ENCODE measurements at regions not wholly inside any gene's neighbourhood (a gene's known extent, or its start where the extent isn't known, plus 50 kb on each side); places are given as distances from the start of the nearest gene placed in this dataset.

DNA sequence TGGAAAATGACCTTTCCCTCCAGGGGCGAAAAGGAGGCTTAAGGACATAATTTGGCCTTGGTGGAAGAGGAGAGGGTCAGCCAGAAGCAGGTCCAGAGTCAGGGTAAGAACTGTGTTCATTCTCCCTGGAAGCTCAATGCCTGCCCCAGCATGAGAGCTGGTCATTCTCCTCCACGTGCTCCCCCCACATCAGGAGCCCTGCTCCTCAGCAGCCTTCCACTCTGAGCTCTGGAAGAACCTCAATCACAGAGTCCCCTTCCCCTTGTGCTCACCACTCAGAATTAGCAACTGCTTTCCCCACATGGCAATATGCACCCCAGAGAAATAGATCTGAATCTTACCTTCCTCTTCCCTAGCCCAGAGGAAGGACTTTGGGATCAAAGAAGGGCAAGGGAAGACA, 115.4 kb downstream of the TMEM200C start:
- no peak for TF ChIP-seq EZH2 (IDR thresholded peaks at IDR 0.05; ENCODE audit: low read length)
- TF ChIP-seq, protein P1, sequence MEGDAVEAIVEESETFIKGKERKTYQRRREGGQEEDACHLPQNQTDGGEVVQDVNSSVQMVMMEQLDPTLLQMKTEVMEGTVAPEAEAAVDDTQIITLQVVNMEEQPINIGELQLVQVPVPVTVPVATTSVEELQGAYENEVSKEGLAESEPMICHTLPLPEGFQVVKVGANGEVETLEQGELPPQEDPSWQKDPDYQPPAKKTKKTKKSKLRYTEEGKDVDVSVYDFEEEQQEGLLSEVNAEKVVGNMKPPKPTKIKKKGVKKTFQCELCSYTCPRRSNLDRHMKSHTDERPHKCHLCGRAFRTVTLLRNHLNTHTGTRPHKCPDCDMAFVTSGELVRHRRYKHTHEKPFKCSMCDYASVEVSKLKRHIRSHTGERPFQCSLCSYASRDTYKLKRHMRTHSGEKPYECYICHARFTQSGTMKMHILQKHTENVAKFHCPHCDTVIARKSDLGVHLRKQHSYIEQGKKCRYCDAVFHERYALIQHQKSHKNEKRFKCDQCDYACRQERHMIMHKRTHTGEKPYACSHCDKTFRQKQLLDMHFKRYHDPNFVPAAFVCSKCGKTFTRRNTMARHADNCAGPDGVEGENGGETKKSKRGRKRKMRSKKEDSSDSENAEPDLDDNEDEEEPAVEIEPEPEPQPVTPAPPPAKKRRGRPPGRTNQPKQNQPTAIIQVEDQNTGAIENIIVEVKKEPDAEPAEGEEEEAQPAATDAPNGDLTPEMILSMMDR (optimal IDR thresholded peaks at IDR 0.05 in 1 of 3, IDR thresholded peaks at IDR 0.05 in 1 of 3, conservative IDR thresholded peaks at IDR 0.05 in 1 of 3; ENCODE audit: extremely low read depth in 1 of 3, insufficient read depth in 2 of 3, low read length in 3 of 3): no peak

DNA sequence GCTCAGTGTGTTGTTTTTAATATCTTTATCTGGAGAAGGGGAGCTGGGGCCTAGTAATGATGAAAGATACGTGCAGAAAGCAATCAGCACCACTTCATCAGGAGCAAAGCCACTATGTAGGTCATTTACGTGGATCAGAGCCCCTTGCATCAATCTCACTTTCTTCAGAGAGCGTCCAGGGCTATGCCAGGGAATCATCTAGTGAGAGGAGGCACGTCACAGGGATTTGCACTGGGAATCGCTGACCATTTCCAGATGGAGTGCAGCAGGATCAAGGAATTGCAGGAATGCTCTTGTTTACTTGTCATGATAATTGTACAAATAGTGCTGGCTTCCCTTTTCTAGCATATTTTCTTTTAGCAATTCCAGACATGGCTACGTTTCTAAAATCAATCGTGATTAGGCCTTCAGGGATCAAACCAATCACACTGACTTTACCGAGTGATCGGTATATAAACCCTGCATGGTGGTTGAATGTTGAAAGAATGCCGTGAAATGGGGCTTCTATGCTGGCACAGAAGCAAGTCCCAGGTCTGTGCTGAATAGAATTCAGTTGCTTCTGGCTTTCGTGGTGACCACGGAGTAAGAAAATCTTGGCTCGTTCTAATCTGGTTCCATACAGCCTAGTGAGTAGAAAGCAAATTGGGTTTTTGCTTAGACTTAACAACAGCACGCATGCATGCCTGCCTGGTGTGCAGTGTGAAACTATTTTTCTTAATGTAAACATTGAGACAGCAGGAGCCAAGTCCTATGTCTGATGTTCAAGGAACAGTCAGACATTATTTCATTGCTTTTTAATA, 122.8 kb downstream of the TMEM200C start:
- no peaks in the 10 kb centered on the region for H3K36me3 ChIP-seq (ENCODE audit: control insufficient read depth in 2 of 2, extremely low read depth in 1 of 2, insufficient read depth in 2 of 2, low read length in 2 of 2)
- no peaks in the 10 kb centered on the region for H4K20me1 ChIP-seq (ENCODE audit: control insufficient read depth, extremely low read depth, insufficient read depth, low read length)
- H3K27ac ChIP-seq (ENCODE audit: control insufficient read depth, insufficient read depth, low read length): no peak overlapping the region
- no peak for TF ChIP-seq EZH2 (IDR thresholded peaks at IDR 0.05; ENCODE audit: low read length)
- TF ChIP-seq, protein P1 (optimal IDR thresholded peaks at IDR 0.05 in 1 of 3, IDR thresholded peaks at IDR 0.05 in 1 of 3, conservative IDR thresholded peaks at IDR 0.05 in 1 of 3; ENCODE audit: extremely low read depth in 1 of 3, insufficient read depth in 2 of 3, low read length in 3 of 3): no peak
- H3K9me1 ChIP-seq (ENCODE audit: control insufficient read depth, extremely low read depth, insufficient read depth, low read length): no peaks in the 10 kb centered on the region
- no peaks in the 10 kb centered on the region for H3K9me3 ChIP-seq (ENCODE audit: control insufficient read depth, low read depth, low read length)
- no peak for FAIRE-seq
- H3K27me3 ChIP-seq (ENCODE audit: control insufficient read depth, extremely low read depth, insufficient read depth, low read length): no peaks in the 10 kb centered on the region
- H3K79me2 ChIP-seq (ENCODE audit: control insufficient read depth, insufficient read depth, low read length): no peaks in the 10 kb centered on the region
- dilution Hi-C loops (cut with MboI; ENCODE audit: extremely low pct_ligation_motif_present, low sequenced_read_pairs): no loop called here
- H3K9ac ChIP-seq (ENCODE audit: control insufficient read depth, extremely low read depth, insufficient read depth, low read length): no peak overlapping the region
- no peak for DNase-seq (ENCODE audit: low read depth, low spot score)
- H3K4me2 ChIP-seq (ENCODE audit: control insufficient read depth, extremely low read depth, insufficient read depth, low read depth, low read length): no peak overlapping the region
- no peaks in the 10 kb centered on the region for H3K4me1 ChIP-seq (ENCODE audit: control insufficient read depth, extremely low read depth, insufficient read depth, low read length)
- no peak overlapping the region for H2AFZ ChIP-seq (ENCODE audit: control insufficient read depth, low read length)
- H3K4me3 ChIP-seq (ENCODE audit: control insufficient read depth in 2 of 3, extremely low read depth in 1 of 3, insufficient read depth in 2 of 3, low read depth in 1 of 3, low read length in 3 of 3): no peak overlapping the region

More for the DNA sequence above, 115.4 kb downstream of the TMEM200C start:
- Histone ChIP-seq H4K20me1 (ENCODE audit: control insufficient read depth, extremely low read depth, insufficient read depth, low read length) (no peaks in the 10 kb centered on the region), H3K79me2 (ENCODE audit: control insufficient read depth, insufficient read depth, low read length) (no peaks in the 10 kb centered on the region), H3K4me3 (ENCODE audit: control insufficient read depth in 2 of 3, extremely low read depth in 1 of 3, insufficient read depth in 2 of 3, low read depth in 1 of 3, low read length in 3 of 3) (no peak overlapping the region), H3K9ac (ENCODE audit: control insufficient read depth, extremely low read depth, insufficient read depth, low read length) (no peak overlapping the region), H3K9me3 (ENCODE audit: control insufficient read depth, low read depth, low read length) (no peaks in the 10 kb centered on the region), H3K27ac (ENCODE audit: control insufficient read depth, insufficient read depth, low read length) (no peak overlapping the region), H2AFZ (ENCODE audit: control insufficient read depth, low read length) (no peak overlapping the region), H3K36me3 (ENCODE audit: control insufficient read depth in 2 of 2, extremely low read depth in 1 of 2, insufficient read depth in 2 of 2, low read length in 2 of 2) (no peaks in the 10 kb centered on the region), H3K9me1 (ENCODE audit: control insufficient read depth, extremely low read depth, insufficient read depth, low read length) (no peaks in the 10 kb centered on the region), H3K27me3 (ENCODE audit: control insufficient read depth, extremely low read depth, insufficient read depth, low read length) (no peaks in the 10 kb centered on the region), H3K4me2 (ENCODE audit: control insufficient read depth, extremely low read depth, insufficient read depth, low read depth, low read length) (no peak overlapping the region), H3K4me1 (ENCODE audit: control insufficient read depth, extremely low read depth, insufficient read depth, low read length) (no peaks in the 10 kb centered on the region)
- dilution Hi-C loops (cut with MboI; ENCODE audit: extremely low pct_ligation_motif_present, low sequenced_read_pairs): no loop called here
- no peak for FAIRE-seq
- no peak for DNase-seq (ENCODE audit: low read depth, low spot score)

Data from keratinocyte (primary cell).